DMS 273 (cell line): ENCODE measurements at regions not wholly inside any gene's neighbourhood (a gene's known extent, or its start where the extent isn't known, plus 50 kb on each side); places are given as distances from the start of the nearest gene placed in this dataset.
"Not testable (repeated sequence)": the region's sequence is repeated elsewhere in the genome, so short reads cannot be mapped to it uniquely, and the experiment has no call there.

Source experiments
- DNase-seq: peaks from one replicate; lab custom pipeline; 2025; ENCODE audit not compliant: unreplicated experiment; lab: John Stamatoyannopoulos, UW

GRCh38 chr12:17564630-17565029 is 525.4 kb downstream of the RERGL start:
- not testable (repeated sequence) for DNase-seq

DNA sequence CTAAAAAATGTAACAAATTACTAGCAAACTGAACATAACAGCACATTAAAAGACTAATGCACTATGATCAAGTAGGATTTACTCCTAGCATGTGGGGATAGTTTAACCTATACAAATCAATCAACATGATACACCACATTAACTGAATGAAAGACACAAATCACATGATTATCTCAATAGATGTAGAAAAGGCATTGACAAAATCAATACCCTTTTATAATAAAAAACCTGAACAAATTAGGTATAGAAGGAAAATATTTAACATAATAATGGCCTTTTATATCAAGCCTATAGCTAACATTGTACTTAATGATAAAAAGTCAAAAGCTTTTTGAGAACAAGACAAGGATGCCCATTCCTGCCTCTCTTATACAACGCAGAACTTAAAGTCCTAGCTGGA is 540.0 kb downstream of the RERGL start:
- no peak for DNase-seq

DNA sequence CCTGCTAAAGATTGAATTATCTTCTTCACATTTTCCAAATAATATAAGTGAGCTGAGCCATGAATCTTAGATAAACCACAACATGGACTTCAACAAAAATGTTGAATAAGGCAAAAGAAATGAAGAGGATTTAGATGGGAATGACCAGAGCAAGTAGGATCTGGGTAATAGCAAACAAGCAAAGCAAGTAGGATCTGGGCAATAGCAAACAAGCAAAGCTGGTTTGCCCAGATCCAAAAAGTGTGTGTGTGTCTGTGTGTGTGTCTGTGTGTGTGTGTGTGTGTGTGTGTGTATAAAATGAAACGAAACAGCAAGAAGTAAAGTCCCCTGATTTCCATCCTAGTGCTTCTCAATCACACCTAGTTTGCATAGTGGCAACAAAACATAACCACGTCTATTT is 549.1 kb downstream of the RERGL start:
- no peak for DNase-seq

DNA sequence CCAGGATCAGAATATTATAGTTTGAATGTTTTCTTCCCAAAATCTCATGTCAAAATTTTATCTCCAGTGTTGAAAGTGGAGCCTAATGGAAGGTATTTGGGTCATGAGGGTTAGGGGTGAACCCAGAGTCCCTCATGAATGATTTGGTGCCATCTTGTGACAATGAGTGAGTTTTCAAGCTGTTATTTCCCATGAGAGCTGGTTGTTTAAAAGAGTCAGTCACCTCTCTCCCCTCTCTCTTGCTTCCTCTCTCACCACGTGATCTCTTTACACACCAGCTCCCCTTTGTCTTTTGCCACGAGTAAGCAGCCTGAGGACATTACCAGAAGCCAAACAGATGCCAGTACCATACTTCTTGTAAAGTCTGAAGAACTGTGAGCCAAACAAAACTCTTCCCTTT is 561.6 kb downstream of the RERGL start:
- no peak for DNase-seq

DNA sequence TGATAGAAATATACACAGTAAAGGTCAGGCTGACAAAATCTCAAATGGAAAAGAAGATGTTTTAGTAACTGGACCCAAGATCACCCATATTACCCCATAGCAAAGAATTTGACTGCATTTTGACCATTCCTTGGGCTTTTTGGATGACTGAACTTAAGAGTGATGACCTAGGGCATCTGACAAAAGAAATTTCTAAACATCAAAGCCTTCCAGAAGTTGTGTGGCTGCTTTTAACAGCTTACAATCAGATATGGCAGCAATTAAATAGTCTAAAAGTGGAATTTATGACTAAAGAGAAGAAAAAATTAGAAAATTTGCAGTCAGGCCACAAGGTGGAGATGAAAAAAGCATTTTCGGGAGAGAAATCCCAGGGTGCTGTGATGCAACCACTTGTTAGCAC is 563.0 kb downstream of the RERGL start:
- DNase-seq: no peak

GRCh38 chr12:17511369-17511768 is 578.6 kb downstream of the RERGL start:
- DNase-seq: no peak

- no peak for DNase-seq
These were observed 582.7 kb downstream of the RERGL start for GRCh38 chr12:17507336-17507735.

DNA sequence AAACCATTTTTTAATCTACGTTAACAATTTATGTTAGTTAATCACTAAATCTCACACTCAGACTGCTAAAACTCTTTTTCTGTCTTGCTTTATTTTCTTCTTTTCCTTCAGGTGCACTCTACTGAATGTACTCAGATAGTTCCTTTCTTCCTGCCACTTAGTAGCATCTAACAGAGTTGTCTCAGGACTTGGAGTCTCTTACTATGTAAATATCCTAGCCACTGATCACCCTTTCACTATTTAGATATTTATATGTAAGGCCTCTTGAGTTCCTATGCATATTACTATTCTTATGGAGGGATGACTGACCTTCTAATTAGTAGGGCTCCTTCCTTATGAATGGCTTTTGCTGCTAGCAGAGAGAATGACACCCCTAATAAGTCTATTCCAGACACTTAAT is 586.3 kb downstream of the RERGL start:
- DNase-seq: no peak

DNA sequence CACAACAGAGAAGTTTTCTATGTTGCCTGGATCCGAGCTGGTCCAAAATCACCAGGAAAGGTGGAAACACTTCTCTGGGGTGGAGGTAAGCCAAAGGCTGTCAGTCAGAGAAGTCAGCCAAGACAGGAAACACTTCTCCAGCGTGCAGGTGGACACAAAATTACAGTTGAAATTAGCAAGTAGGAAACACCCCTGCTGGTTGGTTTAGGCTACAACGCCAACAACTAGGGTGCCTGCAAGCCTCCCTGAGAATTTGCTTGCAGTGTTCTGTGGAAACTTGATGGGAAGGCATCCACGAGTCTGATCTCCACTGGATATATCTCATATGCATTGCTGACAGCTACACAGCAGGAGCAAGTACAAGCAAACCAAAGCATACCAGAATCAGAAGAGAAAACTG is 600.5 kb downstream of the RERGL start:
- DNase-seq: no peak

DNA sequence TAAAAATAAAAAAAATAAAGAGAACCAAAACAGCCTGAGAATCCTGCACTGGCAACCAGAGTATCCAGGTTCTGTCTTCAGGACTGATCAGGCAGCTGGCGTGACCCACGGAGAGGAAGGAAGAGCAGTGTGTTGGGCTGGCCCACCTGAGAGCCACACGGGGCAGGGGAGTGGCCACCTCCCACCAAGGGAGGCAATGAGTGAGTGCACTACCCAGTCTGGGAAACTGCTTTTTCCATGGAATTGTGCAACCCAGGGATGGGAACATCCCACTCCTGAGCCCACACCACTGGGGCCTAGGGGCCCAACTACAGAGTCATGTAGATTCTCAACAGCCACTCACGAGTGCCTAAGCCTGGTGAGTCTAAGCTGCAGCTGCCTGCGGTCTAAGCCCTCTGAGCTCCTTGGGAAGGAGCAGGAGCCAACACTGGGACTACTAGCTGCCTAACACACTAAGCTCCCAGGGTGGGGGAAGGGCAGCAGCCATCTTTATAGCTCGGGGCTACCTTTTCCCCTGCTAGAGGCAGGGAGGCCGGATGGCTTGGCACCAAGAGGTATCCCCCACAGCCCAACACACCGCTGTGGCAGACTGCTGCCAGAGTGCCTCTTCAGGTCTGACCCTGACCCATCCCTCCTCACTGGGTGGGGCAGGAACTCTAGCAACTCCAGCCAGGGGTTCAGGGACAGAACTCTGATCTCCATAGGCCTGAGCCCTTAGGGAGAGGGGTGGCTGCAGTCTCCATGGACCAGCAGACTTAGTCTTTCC is 610.9 kb downstream of the RERGL start:
- no peak for DNase-seq

DNA sequence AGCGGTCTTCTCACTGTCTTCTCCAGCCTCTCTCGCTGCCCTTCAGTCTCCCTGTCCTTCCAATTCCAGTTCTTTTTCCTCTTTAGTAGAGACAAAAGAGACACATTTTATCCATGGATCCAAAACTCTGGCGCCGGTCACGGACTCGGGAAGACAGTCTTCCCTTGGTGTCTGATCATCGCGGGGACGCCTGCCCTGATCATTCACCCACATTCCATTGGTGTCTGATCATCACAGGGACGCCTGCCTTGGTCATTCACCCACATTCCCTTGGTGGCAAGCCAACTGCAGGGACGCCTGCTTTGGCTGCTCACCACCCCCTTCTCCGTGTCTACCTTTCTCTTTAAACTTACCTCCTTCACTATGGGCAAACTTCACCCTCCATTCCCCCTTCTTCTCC is 619.5 kb downstream of the RERGL start:
- DNase-seq: no peak

DNA sequence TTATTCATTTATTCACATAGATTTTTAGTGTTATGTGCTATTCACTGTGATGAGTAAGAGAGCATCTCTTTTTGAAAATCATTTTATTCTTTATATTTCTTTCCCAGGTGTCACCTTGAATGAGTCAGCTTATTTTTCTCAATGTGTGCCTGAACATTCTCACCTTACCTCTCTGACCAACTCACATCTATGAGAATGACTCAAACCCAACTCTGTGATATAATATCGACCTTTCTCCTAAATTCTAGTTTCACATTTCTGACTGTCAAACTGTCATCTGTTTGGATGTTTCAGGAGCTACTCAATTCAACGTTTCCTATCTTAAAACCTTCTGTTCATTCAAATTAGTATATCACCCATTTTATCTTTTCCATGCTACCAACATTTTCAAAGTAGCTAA is 630.8 kb downstream of the RERGL start:
- no peak for DNase-seq

DNA sequence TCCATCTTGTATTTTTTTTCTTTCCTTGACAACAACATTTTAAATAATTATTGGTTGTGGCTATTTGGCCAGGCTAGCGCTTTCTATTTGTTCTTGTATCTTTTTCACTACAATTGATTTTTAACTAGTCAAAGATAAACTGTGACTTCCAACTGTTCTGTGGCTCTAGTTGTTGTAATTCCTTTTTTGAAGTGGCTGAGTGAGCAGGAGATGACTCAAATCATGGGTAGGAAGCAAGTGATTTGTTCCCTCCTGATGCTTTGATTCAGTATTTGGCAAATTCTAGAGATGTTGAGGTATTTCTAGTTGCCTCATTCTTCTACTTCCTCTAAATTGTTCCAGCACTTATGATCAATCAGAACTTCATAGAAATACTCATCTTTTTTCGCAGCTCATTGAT is 633.5 kb downstream of the RERGL start:
- DNase-seq: no peak

DNA sequence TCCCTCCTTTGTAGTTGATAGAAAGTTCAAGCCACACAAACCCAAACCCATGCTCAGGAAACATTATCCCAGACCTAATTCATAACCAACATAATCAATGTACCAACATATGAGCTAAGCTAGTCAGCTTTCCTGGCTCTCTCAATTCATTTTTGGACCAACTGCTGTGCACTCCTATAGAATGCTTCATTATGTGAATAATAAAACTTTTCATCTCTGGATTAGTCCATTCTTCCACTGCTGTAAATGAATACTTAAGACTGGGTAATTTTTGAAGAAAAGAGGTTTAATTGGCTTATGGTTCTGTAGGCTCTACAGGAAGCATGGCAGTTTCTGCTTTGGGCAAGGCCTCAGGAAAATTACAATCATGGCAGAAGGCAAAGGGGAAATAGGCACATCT is 651.9 kb downstream of the RERGL start:
- DNase-seq: no peak

GRCh38 chr12:17416748-17417147 is 673.2 kb downstream of the RERGL start:
- DNase-seq: no peak

- DNase-seq: no peak
These were observed 675.4 kb downstream of the RERGL start for GRCh38 chr12:17414596-17414995.

- no peak for DNase-seq
These were observed 678.3 kb downstream of the RERGL start for GRCh38 chr12:17411662-17412061.

DNA sequence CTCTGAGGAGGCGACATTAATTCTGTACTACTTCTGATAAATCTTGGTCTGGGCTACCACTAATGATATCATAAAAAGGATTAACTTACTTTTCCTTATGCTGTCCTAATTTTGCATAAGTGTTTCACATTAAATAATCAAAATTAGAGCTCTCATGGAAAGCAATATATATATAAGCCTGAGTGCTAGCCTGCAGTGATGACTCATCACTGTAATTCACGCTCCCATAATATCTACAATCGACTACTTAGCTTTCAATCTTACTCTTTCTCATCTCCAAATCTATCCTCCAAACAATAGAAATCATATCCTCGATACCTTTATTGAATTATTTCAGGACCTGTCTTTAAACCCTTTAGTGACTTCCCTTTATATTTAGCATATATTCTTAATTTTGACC is 701.3 kb downstream of the RERGL start:
- no peak for DNase-seq

DNA sequence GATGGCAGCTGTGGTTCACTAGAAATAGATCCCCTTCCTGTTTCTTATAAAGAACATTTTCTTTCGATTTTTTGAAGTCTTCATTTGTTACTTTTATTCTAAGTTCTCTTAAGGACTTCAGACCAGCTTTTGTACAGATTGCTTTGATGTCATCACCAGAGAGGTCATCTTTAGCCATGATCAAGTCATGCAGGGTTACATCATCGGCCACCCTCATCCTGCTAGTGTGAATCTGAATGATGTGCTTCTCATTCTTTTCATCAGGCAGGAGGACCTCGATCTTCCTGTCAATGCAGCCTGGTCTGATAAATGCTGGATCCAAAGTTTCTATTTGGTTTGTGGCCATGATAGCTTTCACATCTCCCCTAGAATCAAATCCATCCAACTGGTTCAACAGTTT is 706.7 kb downstream of the RERGL start:
- no peak for DNase-seq

DNA sequence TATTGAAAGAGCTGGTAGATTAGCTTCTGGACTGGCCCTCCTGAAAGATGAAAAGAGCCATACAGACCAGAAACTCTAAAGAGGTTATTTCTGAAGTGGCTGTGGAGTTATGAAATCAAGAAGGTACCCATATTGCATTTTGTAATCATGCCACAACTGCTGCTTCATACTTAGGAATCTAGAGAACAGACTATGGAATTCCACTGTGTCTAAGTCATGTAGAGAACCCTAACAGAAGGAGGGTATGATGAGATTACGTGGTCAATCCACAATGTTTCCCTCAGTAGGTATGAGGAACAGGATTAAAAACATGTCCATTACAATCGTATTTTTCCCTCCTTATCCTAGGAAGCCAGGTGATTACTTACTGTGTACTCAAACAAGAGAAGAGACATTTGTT is 708.8 kb downstream of the RERGL start:
- DNase-seq: no peak

GRCh38 chr12:17372508-17372907 is 717.5 kb downstream of the RERGL start:
- DNase-seq: no peak

- no peak for DNase-seq
These were observed 718.3 kb downstream of the RERGL start for GRCh38 chr12:17371491-17372215.

DNA sequence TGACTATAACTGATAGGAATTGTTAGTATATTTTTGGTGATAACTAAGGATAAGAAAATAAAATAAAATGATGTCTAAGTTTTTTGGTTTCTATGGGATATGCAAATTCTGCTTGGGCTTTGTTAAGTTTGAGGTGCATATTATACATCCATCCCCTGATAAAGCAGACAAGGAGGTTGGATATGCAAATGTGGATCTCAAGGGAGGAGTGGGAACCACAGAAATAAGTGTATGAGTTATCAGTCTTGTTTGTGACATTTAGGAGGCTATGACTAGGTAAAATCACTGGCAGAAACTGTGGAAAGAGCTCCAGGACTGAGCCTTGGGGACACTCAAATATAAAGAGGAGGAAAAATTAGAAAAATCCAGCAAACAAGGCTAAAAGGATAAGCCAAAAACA is 719.4 kb downstream of the RERGL start:
- no peak for DNase-seq
